GM12872 (cell line): ENCODE measurements at regions not wholly inside any gene's neighbourhood (a gene's known extent, or its start where the extent isn't known, plus 50 kb on each side); places are given as distances from the start of the nearest gene placed in this dataset.

Source experiments
- CTCF ChIP-seq: IDR thresholded peaks from 3 replicates; pipeline ENCODE4 v1.5.1; 2011; ENCODE audit warnings: low read depth, mild to moderate bottlenecking, low read length, moderate library complexity; ENCODE audit not compliant: insufficient read depth

GRCh38 chr16:5885521-5885920, 787.9 kb upstream of the EEF2KMT start:
- TF ChIP-seq CTCF = no peak

GRCh38 chr16:5884996-5885395, 787.4 kb upstream of the EEF2KMT start:
- no peak for TF ChIP-seq CTCF

- TF ChIP-seq CTCF = no peak
Observed at GRCh38 chr16:5884339-5884738, 786.7 kb upstream of the EEF2KMT start.

- no peak for TF ChIP-seq CTCF
Observed at GRCh38 chr16:5882087-5882640, 784.6 kb upstream of the EEF2KMT start.

- TF ChIP-seq CTCF = no peak
Observed at GRCh38 chr16:5875416-5875815, 777.8 kb upstream of the EEF2KMT start.

GRCh38 chr16:5874899-5875298, 777.3 kb upstream of the EEF2KMT start:
- TF ChIP-seq CTCF = no peak

- TF ChIP-seq CTCF = no peak
Observed at GRCh38 chr16:5873221-5873620, 775.6 kb upstream of the EEF2KMT start.
